ENCODE measurements at regions not wholly inside any gene's neighbourhood (a gene's known extent, or its start where the extent isn't known, plus 50 kb on each side); places are given as distances from the start of the nearest gene placed in this dataset.
"Not testable (repeated sequence)": the region's sequence is repeated elsewhere in the genome, so short reads cannot be mapped to it uniquely, and the experiment has no call there.

DNA sequence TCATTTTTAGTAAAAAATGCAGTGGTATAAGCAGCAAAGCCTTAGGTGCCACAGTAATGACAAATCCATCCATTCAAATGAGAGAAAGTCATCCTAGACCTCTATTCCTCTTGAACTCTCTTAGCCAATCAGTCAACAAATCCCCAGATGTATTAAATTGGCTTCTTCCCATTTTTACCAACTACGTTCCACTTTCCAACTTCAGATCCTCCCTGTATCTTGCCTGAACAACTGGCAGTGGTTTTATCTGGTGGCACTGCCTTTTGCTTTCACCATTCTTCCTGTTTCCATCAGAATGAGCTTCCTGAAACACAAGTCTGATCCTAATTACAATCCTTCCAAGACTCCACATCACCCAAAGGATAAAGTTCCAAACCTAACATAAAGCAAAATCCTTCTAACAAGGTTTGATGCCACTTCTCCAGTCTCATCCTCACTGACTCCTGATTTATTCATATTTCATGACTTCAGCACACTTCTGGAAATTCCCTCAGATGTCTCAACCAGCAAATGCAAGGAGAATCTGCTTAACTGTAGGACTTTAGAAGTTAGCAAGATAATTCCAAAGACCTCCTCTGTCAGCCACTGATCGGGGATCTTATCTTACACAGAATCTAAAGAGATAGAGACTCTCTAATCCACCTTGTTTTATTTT, 69.8 kb upstream of the SLC4A7 start:
- H3K9me3 ChIP-seq (ENCODE audit: control insufficient read depth in 4 of 4, low read length in 3 of 4), result no peaks in the 10 kb centered on the region
- TF ChIP-seq YY1 (IDR thresholded peaks at IDR 0.05), result no peak
- TF ChIP-seq, protein P1, sequence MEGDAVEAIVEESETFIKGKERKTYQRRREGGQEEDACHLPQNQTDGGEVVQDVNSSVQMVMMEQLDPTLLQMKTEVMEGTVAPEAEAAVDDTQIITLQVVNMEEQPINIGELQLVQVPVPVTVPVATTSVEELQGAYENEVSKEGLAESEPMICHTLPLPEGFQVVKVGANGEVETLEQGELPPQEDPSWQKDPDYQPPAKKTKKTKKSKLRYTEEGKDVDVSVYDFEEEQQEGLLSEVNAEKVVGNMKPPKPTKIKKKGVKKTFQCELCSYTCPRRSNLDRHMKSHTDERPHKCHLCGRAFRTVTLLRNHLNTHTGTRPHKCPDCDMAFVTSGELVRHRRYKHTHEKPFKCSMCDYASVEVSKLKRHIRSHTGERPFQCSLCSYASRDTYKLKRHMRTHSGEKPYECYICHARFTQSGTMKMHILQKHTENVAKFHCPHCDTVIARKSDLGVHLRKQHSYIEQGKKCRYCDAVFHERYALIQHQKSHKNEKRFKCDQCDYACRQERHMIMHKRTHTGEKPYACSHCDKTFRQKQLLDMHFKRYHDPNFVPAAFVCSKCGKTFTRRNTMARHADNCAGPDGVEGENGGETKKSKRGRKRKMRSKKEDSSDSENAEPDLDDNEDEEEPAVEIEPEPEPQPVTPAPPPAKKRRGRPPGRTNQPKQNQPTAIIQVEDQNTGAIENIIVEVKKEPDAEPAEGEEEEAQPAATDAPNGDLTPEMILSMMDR (IDR thresholded peaks at IDR 0.05; ENCODE audit: low read depth, low read length, missing input control), result no peak
- no peak for TF ChIP-seq EGR1 (IDR thresholded peaks at IDR 0.05; ENCODE audit: low read depth in 2 of 2)
- no peak for TF ChIP-seq MAX (IDR thresholded peaks at IDR 0.05)
- TF ChIP-seq HNF4A (conservative IDR thresholded peaks at IDR 0.05), result no peak
- TF ChIP-seq HNF4G (IDR thresholded peaks at IDR 0.05), result no peak
- no peak for TF ChIP-seq REST (IDR thresholded peaks at IDR 0.05)
- TF ChIP-seq FOXA1 (IDR thresholded peaks at IDR 0.05), result no peak
- no peak for TF ChIP-seq JUND (IDR thresholded peaks at IDR 0.05)
- TF ChIP-seq, protein P2, sequence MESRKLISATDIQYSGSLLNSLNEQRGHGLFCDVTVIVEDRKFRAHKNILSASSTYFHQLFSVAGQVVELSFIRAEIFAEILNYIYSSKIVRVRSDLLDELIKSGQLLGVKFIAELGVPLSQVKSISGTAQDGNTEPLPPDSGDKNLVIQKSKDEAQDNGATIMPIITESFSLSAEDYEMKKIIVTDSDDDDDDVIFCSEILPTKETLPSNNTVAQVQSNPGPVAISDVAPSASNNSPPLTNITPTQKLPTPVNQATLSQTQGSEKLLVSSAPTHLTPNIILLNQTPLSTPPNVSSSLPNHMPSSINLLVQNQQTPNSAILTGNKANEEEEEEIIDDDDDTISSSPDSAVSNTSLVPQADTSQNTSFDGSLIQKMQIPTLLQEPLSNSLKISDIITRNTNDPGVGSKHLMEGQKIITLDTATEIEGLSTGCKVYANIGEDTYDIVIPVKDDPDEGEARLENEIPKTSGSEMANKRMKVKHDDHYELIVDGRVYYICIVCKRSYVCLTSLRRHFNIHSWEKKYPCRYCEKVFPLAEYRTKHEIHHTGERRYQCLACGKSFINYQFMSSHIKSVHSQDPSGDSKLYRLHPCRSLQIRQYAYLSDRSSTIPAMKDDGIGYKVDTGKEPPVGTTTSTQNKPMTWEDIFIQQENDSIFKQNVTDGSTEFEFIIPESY (IDR thresholded peaks at IDR 0.05), result no peak
- no peaks in the 10 kb centered on the region for H3K36me3 ChIP-seq (ENCODE audit: control insufficient read depth in 4 of 4, insufficient read depth in 3 of 4, low read depth in 1 of 4, low read length in 3 of 4)
- no peak overlapping the region for H3K4me3 ChIP-seq (ENCODE audit: low read depth in 1 of 3, low read length in 3 of 3)
- 76% methylated on average over 2 of the region's 2 CpGs for WGBS
- no peak overlapping the region for H3K27ac ChIP-seq (ENCODE audit: low read depth in 1 of 2, low read length in 2 of 2)
- H3K4me1 ChIP-seq (ENCODE audit: control insufficient read depth in 4 of 4, insufficient read depth in 4 of 4, low read length in 3 of 4), result no peaks in the 10 kb centered on the region
- DNase-seq (ENCODE audit: low spot score), result no peak
- no peak overlapping the region for H3K9ac ChIP-seq (ENCODE audit: low read depth in 1 of 2, low read length in 2 of 2)
- H3K27me3 ChIP-seq (ENCODE audit: control insufficient read depth in 4 of 4, insufficient read depth in 4 of 4, low read length in 3 of 4), result no peaks in the 10 kb centered on the region

- not testable (repeated sequence) for H3K36me3 ChIP-seq (ENCODE audit: control insufficient read depth in 4 of 4, insufficient read depth in 3 of 4, low read depth in 1 of 4, low read length in 3 of 4); H3K9ac ChIP-seq (ENCODE audit: low read depth in 1 of 2, low read length in 2 of 2); DNase-seq (ENCODE audit: low spot score); H3K4me1 ChIP-seq (ENCODE audit: control insufficient read depth in 4 of 4, insufficient read depth in 4 of 4, low read length in 3 of 4); H3K4me3 ChIP-seq (ENCODE audit: low read depth in 1 of 3, low read length in 3 of 3); H3K9me3 ChIP-seq (ENCODE audit: control insufficient read depth in 4 of 4, low read length in 3 of 4); H3K27ac ChIP-seq (ENCODE audit: low read depth in 1 of 2, low read length in 2 of 2); H3K27me3 ChIP-seq (ENCODE audit: control insufficient read depth in 4 of 4, insufficient read depth in 4 of 4, low read length in 3 of 4)
- WGBS, result 81% methylated on average over 5 of the region's 5 CpGs
These were observed 68.5 kb upstream of the SLC4A7 start for GRCh38 chr3:27552708-27553107.

- H3K27ac ChIP-seq (ENCODE audit: low read depth in 1 of 2, low read length in 2 of 2); H3K9me3 ChIP-seq (ENCODE audit: control insufficient read depth in 4 of 4, low read length in 3 of 4); DNase-seq (ENCODE audit: low spot score); H3K27me3 ChIP-seq (ENCODE audit: control insufficient read depth in 4 of 4, insufficient read depth in 4 of 4, low read length in 3 of 4); H3K36me3 ChIP-seq (ENCODE audit: control insufficient read depth in 4 of 4, insufficient read depth in 3 of 4, low read depth in 1 of 4, low read length in 3 of 4); H3K4me1 ChIP-seq (ENCODE audit: control insufficient read depth in 4 of 4, insufficient read depth in 4 of 4, low read length in 3 of 4); H3K9ac ChIP-seq (ENCODE audit: low read depth in 1 of 2, low read length in 2 of 2); H3K4me3 ChIP-seq (ENCODE audit: low read depth in 1 of 3, low read length in 3 of 3): not testable (repeated sequence)
- WGBS, result 88% methylated on average over 4 of the region's 4 CpGs
These were observed 67.2 kb upstream of the SLC4A7 start for GRCh38 chr3:27551413-27551812.

Measured in liver (tissue), 8 donors.